ENCODE measurements at regions not wholly inside any gene's neighbourhood (a gene's known extent, or its start where the extent isn't known, plus 50 kb on each side); places are given as distances from the start of the nearest gene placed in this dataset.

GRCh38 chr18:37662546-37663339, 97.1 kb upstream of the CELF4 start:
- Histone ChIP-seq H3K9me3 (ENCODE audit: insufficient read depth, low read length) (no peaks in the 10 kb centered on the region), H3K27me3 (ENCODE audit: low read length) (no peaks in the 10 kb centered on the region), H3K36me3 (ENCODE audit: low read length) (no peaks in the 10 kb centered on the region), H3K27ac (ENCODE audit: low read depth, low read length) (no peak overlapping the region), H3K4me2 (ENCODE audit: low read depth, low read length, poor library complexity, severe bottlenecking) (no peak overlapping the region), H3K9ac (ENCODE audit: low read length) (no peak overlapping the region), H4K20me1 (ENCODE audit: low read depth, low read length) (no peaks in the 10 kb centered on the region), H3F3A (ENCODE audit: insufficient read depth) (no peaks in the 10 kb centered on the region), H2AFZ (ENCODE audit: low read depth, low read length, severe bottlenecking) (no peak overlapping the region), H3K4me3 (ENCODE audit: insufficient read depth, low read length, poor library complexity, severe bottlenecking) (no peak overlapping the region), H3K9me2 (replicated peaks; ENCODE audit: insufficient read depth, low read length) (no peaks in the 10 kb centered on the region), H3K79me2 (ENCODE audit: insufficient read depth, low read length) (no peaks in the 10 kb centered on the region)
- TF ChIP-seq, protein P1, sequence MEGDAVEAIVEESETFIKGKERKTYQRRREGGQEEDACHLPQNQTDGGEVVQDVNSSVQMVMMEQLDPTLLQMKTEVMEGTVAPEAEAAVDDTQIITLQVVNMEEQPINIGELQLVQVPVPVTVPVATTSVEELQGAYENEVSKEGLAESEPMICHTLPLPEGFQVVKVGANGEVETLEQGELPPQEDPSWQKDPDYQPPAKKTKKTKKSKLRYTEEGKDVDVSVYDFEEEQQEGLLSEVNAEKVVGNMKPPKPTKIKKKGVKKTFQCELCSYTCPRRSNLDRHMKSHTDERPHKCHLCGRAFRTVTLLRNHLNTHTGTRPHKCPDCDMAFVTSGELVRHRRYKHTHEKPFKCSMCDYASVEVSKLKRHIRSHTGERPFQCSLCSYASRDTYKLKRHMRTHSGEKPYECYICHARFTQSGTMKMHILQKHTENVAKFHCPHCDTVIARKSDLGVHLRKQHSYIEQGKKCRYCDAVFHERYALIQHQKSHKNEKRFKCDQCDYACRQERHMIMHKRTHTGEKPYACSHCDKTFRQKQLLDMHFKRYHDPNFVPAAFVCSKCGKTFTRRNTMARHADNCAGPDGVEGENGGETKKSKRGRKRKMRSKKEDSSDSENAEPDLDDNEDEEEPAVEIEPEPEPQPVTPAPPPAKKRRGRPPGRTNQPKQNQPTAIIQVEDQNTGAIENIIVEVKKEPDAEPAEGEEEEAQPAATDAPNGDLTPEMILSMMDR (IDR thresholded peaks at IDR 0.05; ENCODE audit: insufficient read depth, low read length, poor library complexity, severe bottlenecking): no peak
- TF ChIP-seq EZH2phosphoT487 (conservative IDR thresholded peaks at IDR 0.05; ENCODE audit: low read length): no peak

- no peaks in the 10 kb centered on the region for H3F3A ChIP-seq (ENCODE audit: insufficient read depth)
- H3K27me3 ChIP-seq (ENCODE audit: low read length): no peaks in the 10 kb centered on the region
- no peak overlapping the region for H3K4me3 ChIP-seq (ENCODE audit: insufficient read depth, low read length, poor library complexity, severe bottlenecking)
- no peak overlapping the region for H2AFZ ChIP-seq (ENCODE audit: low read depth, low read length, severe bottlenecking)
- no peak overlapping the region for H3K4me2 ChIP-seq (ENCODE audit: low read depth, low read length, poor library complexity, severe bottlenecking)
- H3K9ac ChIP-seq (ENCODE audit: low read length): no peak overlapping the region
- no peaks in the 10 kb centered on the region for H3K36me3 ChIP-seq (ENCODE audit: low read length)
- no peak for TF ChIP-seq EZH2phosphoT487 (conservative IDR thresholded peaks at IDR 0.05; ENCODE audit: low read length)
- TF ChIP-seq, protein P1 (IDR thresholded peaks at IDR 0.05; ENCODE audit: insufficient read depth, low read length, poor library complexity, severe bottlenecking): no peak
- no peaks in the 10 kb centered on the region for H3K9me3 ChIP-seq (ENCODE audit: insufficient read depth, low read length)
- no peaks in the 10 kb centered on the region for H4K20me1 ChIP-seq (ENCODE audit: low read depth, low read length)
- H3K79me2 ChIP-seq (ENCODE audit: insufficient read depth, low read length): no peaks in the 10 kb centered on the region
- no peaks in the 10 kb centered on the region for H3K9me2 ChIP-seq (replicated peaks; ENCODE audit: insufficient read depth, low read length)
- no peak overlapping the region for H3K27ac ChIP-seq (ENCODE audit: low read depth, low read length)
Observed at GRCh38 chr18:37662099-37662498, 96.5 kb upstream of the CELF4 start.

- H3K27ac ChIP-seq (ENCODE audit: low read depth, low read length): no peak overlapping the region
- H4K20me1 ChIP-seq (ENCODE audit: low read depth, low read length): no peaks in the 10 kb centered on the region
- H3K36me3 ChIP-seq (ENCODE audit: low read length): no peaks in the 10 kb centered on the region
- H2AFZ ChIP-seq (ENCODE audit: low read depth, low read length, severe bottlenecking): no peak overlapping the region
- no peaks in the 10 kb centered on the region for H3K9me2 ChIP-seq (replicated peaks; ENCODE audit: insufficient read depth, low read length)
- H3K4me3 ChIP-seq (ENCODE audit: insufficient read depth, low read length, poor library complexity, severe bottlenecking): no peak overlapping the region
- H3K9ac ChIP-seq (ENCODE audit: low read length): no peak overlapping the region
- H3K9me3 ChIP-seq (ENCODE audit: insufficient read depth, low read length): no peaks in the 10 kb centered on the region
- H3K27me3 ChIP-seq (ENCODE audit: low read length): no peaks in the 10 kb centered on the region
- H3K79me2 ChIP-seq (ENCODE audit: insufficient read depth, low read length): no peaks in the 10 kb centered on the region
- H3F3A ChIP-seq (ENCODE audit: insufficient read depth): no peaks in the 10 kb centered on the region
- no peak overlapping the region for H3K4me2 ChIP-seq (ENCODE audit: low read depth, low read length, poor library complexity, severe bottlenecking)
- TF ChIP-seq, protein P1 (IDR thresholded peaks at IDR 0.05; ENCODE audit: insufficient read depth, low read length, poor library complexity, severe bottlenecking): no peak
- TF ChIP-seq EZH2phosphoT487 (conservative IDR thresholded peaks at IDR 0.05; ENCODE audit: low read length): no peak
Observed at GRCh38 chr18:37661478-37661877, 95.9 kb upstream of the CELF4 start.

All from SU-DHL-6 (cell line).